IMR-90 (cell line): ENCODE measurements at regions not wholly inside any gene's neighbourhood (a gene's known extent, or its start where the extent isn't known, plus 50 kb on each side); places are given as distances from the start of the nearest gene placed in this dataset.

Source experiments
- ATAC-seq: fragments of 200-7000 bp; cut with Tn5 transposase; 2 replicates; pipeline ENCODE4 v1.9.1; 2020; ENCODE audit warnings: low read depth, mild to moderate bottlenecking, moderate library complexity
- BruUV-seq: library from RNA; stranded (reverse); fragments of 400-500 nt; replicated peaks from 2 replicates; lab custom pipeline; 2021; lab: Mats Ljungman, UMichigan
- CTCF ChIA-PET: fragments of 300-600 bp; formaldehyde crosslinking; extraction: SDS; loops from one replicate; lab custom pipeline; 2021; ENCODE audit warnings: antibody characterized with exemption; lab: Yijun Ruan, JAX
- POLR2A ChIA-PET: fragments of 300-600 bp; sonication (Branson Sonifier 250); formaldehyde crosslinking; loops from one replicate; lab custom pipeline; 2022; ENCODE audit warnings: antibody characterized with exemption; ENCODE audit not compliant: unreplicated experiment; lab: Charles Lee
- DNase-seq: peaks from one replicate; pipeline ENCODE4 v3.0.0; 2013
- H2AFZ ChIP-seq: replicated peaks from 2 replicates; pipeline ENCODE3; 2013; ENCODE audit warnings: low read length, mild to moderate bottlenecking; ENCODE audit not compliant: poor library complexity
- H2AK5ac ChIP-seq: 2 replicates; pipeline ENCODE4 v1.6.1; 2013; ENCODE audit warnings: low read depth, low read length, inconsistent platforms
- H2AK9ac ChIP-seq: replicated peaks from 2 replicates; pipeline ENCODE3; 2013; ENCODE audit warnings: mild to moderate bottlenecking, low read depth, low read length, moderate library complexity; ENCODE audit not compliant: poor library complexity
- H2BK120ac ChIP-seq: 2 replicates; pipeline ENCODE4 v1.6.1; 2013; ENCODE audit warnings: low read depth, low read length, inconsistent platforms
- H2BK15ac ChIP-seq: 3 replicates; pipeline ENCODE4 v1.6.1; 2013; ENCODE audit warnings: low read depth, low read length, inconsistent platforms
- H2BK20ac ChIP-seq: 2 replicates; pipeline ENCODE4 v1.6.1; 2013; ENCODE audit warnings: low read depth, mild to moderate bottlenecking, inconsistent platforms, low read length, moderate library complexity
- H2BK5ac ChIP-seq: 2 replicates; pipeline ENCODE4 v1.6.1; 2013; ENCODE audit warnings: mild to moderate bottlenecking, low read depth, low read length, inconsistent platforms; ENCODE audit not compliant: poor library complexity, severe bottlenecking
- H3K14ac ChIP-seq: replicated peaks from 2 replicates; pipeline ENCODE4 v1.6.1; 2013; ENCODE audit warnings: low read depth, low read length, inconsistent platforms
- H3K18ac ChIP-seq: 2 replicates; pipeline ENCODE4 v1.6.1; 2013; ENCODE audit warnings: low read depth, low read length, control low read depth
- H3K23ac ChIP-seq: 2 replicates; pipeline ENCODE4 v1.6.1; 2013; ENCODE audit warnings: low read depth, low read length, inconsistent platforms
- H3K27ac ChIP-seq: 2 replicates; pipeline ENCODE4 v1.5.1; 2013; ENCODE audit warnings: mild to moderate bottlenecking, control low read depth, low read length; ENCODE audit not compliant: insufficient read depth
- H3K27me3 ChIP-seq: 2 replicates; pipeline ENCODE4 v1.6.1; 2013; ENCODE audit warnings: low read length; ENCODE audit not compliant: control insufficient read depth, insufficient read depth
- H3K36me3 ChIP-seq: 2 replicates; pipeline ENCODE4 v1.6.1; 2013; ENCODE audit warnings: low read length, mixed read lengths; ENCODE audit not compliant: control insufficient read depth, insufficient read depth
- H3K4ac ChIP-seq: 2 replicates; pipeline ENCODE4 v1.6.1; 2013; ENCODE audit warnings: low read depth, low read length, inconsistent platforms
- H3K4me1 ChIP-seq: 2 replicates; pipeline ENCODE4 v1.6.1; 2013; ENCODE audit warnings: low read length, mixed read lengths; ENCODE audit not compliant: control insufficient read depth, insufficient read depth
- H3K4me2 ChIP-seq: 2 replicates; pipeline ENCODE4 v1.6.1; 2013; ENCODE audit warnings: low read depth, mild to moderate bottlenecking, control low read depth, low read length, moderate library complexity
- H3K4me3 ChIP-seq: 2 replicates; pipeline ENCODE4 v1.5.1; 2013; ENCODE audit warnings: low read depth, mild to moderate bottlenecking, control low read depth, low read length, moderate library complexity; ENCODE audit not compliant: insufficient read depth
- H3K56ac ChIP-seq: 2 replicates; pipeline ENCODE4 v1.6.1; 2013; ENCODE audit warnings: low read length, inconsistent platforms; ENCODE audit not compliant: insufficient read depth; ENCODE audit errors: extremely low read depth
- H3K79me1 ChIP-seq, 2 experiments: 2 replicates each; pipeline ENCODE4 v1.6.1; 2013; ENCODE audit warnings: low read length in 2 of 2, inconsistent platforms in 1 of 2, low read depth in 1 of 2
- H3K9ac ChIP-seq: 2 replicates; pipeline ENCODE4 v1.6.1; 2013; ENCODE audit warnings: low read depth, low read length, control low read depth
- H3K9me1 ChIP-seq: 2 replicates; pipeline ENCODE4 v1.6.1; 2013; ENCODE audit warnings: low read length, inconsistent platforms; ENCODE audit not compliant: insufficient read depth
- H3K9me3 ChIP-seq: 2 replicates; pipeline ENCODE4 v1.6.1; 2013; ENCODE audit warnings: low read length; ENCODE audit not compliant: control insufficient read depth, insufficient read depth
- H4K20me1 ChIP-seq: 2 replicates; pipeline ENCODE4 v1.6.1; 2013; ENCODE audit warnings: low read length, inconsistent platforms; ENCODE audit not compliant: insufficient read depth
- H4K5ac ChIP-seq: 2 replicates; pipeline ENCODE4 v1.6.1; 2013; ENCODE audit warnings: mild to moderate bottlenecking, low read depth, low read length, control low read depth
- H4K8ac ChIP-seq, 2 experiments: 2 replicates each; pipeline ENCODE4 v1.6.1; 2013; ENCODE audit warnings: low read depth in 2 of 2, low read length in 2 of 2, control low read depth in 1 of 2, inconsistent platforms in 1 of 2
- H4K91ac ChIP-seq: 2 replicates; pipeline ENCODE4 v1.6.1; 2013; ENCODE audit warnings: low read depth, low read length, inconsistent platforms; ENCODE audit not compliant: insufficient read depth
- BHLHE40 ChIP-seq: fragments of 150-350 bp; IDR thresholded peaks from 2 replicates; pipeline ENCODE4 v1.6.1; 2016; ENCODE audit warnings: mild to moderate bottlenecking, low read depth, low read length
- CHD1 ChIP-seq: IDR thresholded peaks from 2 replicates; pipeline ENCODE4 v1.6.1; 2012; ENCODE audit warnings: low read depth, low read length, improper control_type of control experiment
- MXI1 ChIP-seq: IDR thresholded peaks from 2 replicates; pipeline ENCODE4 v1.6.1; 2012; ENCODE audit warnings: low read depth, mild to moderate bottlenecking, low read length, moderate library complexity, borderline replicate concordance
- NFE2L2 ChIP-seq: fragments of 150-350 bp; IDR thresholded peaks from 2 replicates; pipeline ENCODE4 v1.6.1; 2016; ENCODE audit warnings: low read depth, mild to moderate bottlenecking, low read length
- POLR2A ChIP-seq: IDR thresholded peaks from 2 replicates; pipeline ENCODE4 v1.6.1; 2012; ENCODE audit warnings: mild to moderate bottlenecking, low read depth, low read length
- RAD21 ChIP-seq: IDR thresholded peaks from 2 replicates; pipeline ENCODE4 v1.6.1; 2012; ENCODE audit warnings: low read length, improper control_type of control experiment
- RCOR1 ChIP-seq: IDR thresholded peaks from 2 replicates; pipeline ENCODE4 v1.6.1; 2012; ENCODE audit warnings: mild to moderate bottlenecking, low read length, improper control_type of control experiment; ENCODE audit not compliant: insufficient replicate concordance
- RFX5 ChIP-seq: IDR thresholded peaks from 2 replicates; pipeline ENCODE4 v1.8.0; 2012; ENCODE audit warnings: low read depth, mild to moderate bottlenecking, low read length, moderate library complexity
- SMC3 ChIP-seq: fragments of 150-350 bp; IDR thresholded peaks from 2 replicates; pipeline ENCODE4 v1.6.1; 2016; ENCODE audit warnings: low read depth, mild to moderate bottlenecking, antibody characterized with exemption, low read length, moderate library complexity
- WGBS, 2 experiments: methylation state at CpG; one replicate each; pipeline versions ENCODE4 v1.1.5 to v1.1.7; 2013; ENCODE audit warnings: missing lambda C conversion rate in 2 of 2; ENCODE audit not compliant: insufficient read length in 1 of 2; ENCODE audit errors: extremely low coverage in 2 of 2; 5-methylcytosine and 5-hydroxymethylcytosine counted together
- dilution Hi-C: fragments of 300-500 bp; cut with HindIII; formaldehyde crosslinking; loops from one replicate; pipeline ENCODE4 v1.14.3; 2018; ENCODE audit warnings: low sequenced_read_pairs; ENCODE audit not compliant: unreplicated experiment
- in situ Hi-C: fragments of 300-500 bp; cut with MboI; formaldehyde crosslinking; loops from 3 replicates; pipeline ENCODE4 v1.14.3; 2019; ENCODE audit warnings: low sequenced_read_pairs, inconsistent platforms, mixed read lengths
- intact Hi-C: fragments of 100-400 bp; cut with micrococcal nuclease; formaldehyde crosslinking; loops from 2 replicates; pipeline ENCODE4 v1.10.0; 2022
- TF ChIP-seq, protein P1 (sequence below): fragments of 150-350 bp; IDR thresholded peaks from 2 replicates; pipeline ENCODE4 v1.6.1; 2016; ENCODE audit warnings: low read depth, mild to moderate bottlenecking, low read length, moderate library complexity, borderline replicate concordance

DNA sequence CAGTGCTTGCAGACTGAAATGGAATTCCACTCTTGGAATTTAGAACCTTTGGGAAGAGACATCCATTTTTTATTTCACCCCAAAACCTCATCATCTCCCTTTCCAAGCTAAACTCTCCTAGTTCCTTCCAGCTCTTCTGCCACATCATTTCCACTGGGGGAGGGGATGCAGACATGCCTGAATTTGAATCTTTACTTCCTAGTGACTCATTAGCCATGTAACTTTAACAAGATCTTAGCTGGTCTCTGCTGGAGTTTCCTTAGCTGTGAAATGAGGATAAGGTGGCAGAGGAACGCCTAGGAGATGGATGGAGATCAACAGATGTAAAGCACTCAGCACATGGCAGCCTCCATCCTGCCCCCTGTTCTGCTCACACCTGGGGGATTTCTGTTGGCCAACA is 266.8 kb downstream of the EN1 start:
- BruUV-seq = no TSS peak
- Histone ChIP-seq H2BK120ac (no peak overlapping the region), H3K36me3 (no peaks in the 10 kb centered on the region), H4K20me1 (no peaks in the 10 kb centered on the region), H3K9me3 (no peaks in the 10 kb centered on the region), H3K9me1 (no peaks in the 10 kb centered on the region), H2BK5ac (no peak overlapping the region), H2BK20ac (no peak overlapping the region), H3K4me1 (no peaks in the 10 kb centered on the region), H3K27ac (no peak overlapping the region), H3K27me3 (no peaks in the 10 kb centered on the region; the same call in 1 of the 2 replicates), H3K79me1 (no peaks in the 10 kb centered on the region), H3K23ac (no peak overlapping the region), H4K5ac (no peak overlapping the region), H2BK15ac (no peak overlapping the region), H3K14ac (no peak overlapping the region), H2AK5ac (no peak overlapping the region), H2AFZ (no peak overlapping the region), H3K4ac (no peak overlapping the region), H3K56ac (no peak overlapping the region), H4K8ac (no peak overlapping the region), H3K9ac (no peak overlapping the region), H4K91ac (no peak overlapping the region), H3K4me3 (no peak overlapping the region), H2AK9ac (no peak overlapping the region), H3K4me2 (no peak overlapping the region), H3K18ac (no peak overlapping the region)
- no CpG with 5 or more reads among the region's 1 CpG for WGBS, 2 experiments
- dilution Hi-C loops = no loop called here
- ATAC-seq (no peak), DNase-seq (no peak)
- in situ Hi-C loops = no loop called here
- intact Hi-C loops = no loop called here
- TF ChIP-seq NFE2L2 = no peak
- no peak for TF ChIP-seq RAD21
- TF ChIP-seq, protein P1, sequence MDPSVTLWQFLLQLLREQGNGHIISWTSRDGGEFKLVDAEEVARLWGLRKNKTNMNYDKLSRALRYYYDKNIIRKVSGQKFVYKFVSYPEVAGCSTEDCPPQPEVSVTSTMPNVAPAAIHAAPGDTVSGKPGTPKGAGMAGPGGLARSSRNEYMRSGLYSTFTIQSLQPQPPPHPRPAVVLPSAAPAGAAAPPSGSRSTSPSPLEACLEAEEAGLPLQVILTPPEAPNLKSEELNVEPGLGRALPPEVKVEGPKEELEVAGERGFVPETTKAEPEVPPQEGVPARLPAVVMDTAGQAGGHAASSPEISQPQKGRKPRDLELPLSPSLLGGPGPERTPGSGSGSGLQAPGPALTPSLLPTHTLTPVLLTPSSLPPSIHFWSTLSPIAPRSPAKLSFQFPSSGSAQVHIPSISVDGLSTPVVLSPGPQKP = no peak
- no peak for TF ChIP-seq SMC3
- no peak for TF ChIP-seq MXI1
- no peak for TF ChIP-seq RFX5
- no peak for TF ChIP-seq RCOR1
- no peak for TF ChIP-seq BHLHE40
- no peak for TF ChIP-seq CHD1
- no peak for TF ChIP-seq POLR2A
- ChIA-PET POLR2A (no interaction called here), CTCF (no interaction called here)
